Peyer's patch (tissue), 4 donors: ENCODE measurements at regions not wholly inside any gene's neighbourhood (a gene's known extent, or its start where the extent isn't known, plus 50 kb on each side); places are given as distances from the start of the nearest gene placed in this dataset.

Source experiments
- POLR2A ChIP-seq, 2 donors: fragments of 450-650 bp; IDR thresholded peaks; one replicate each; pipeline ENCODE4 v1.5.1; 2017; ENCODE audit warnings: antibody characterized with exemption in 2 of 2, mild to moderate bottlenecking in 2 of 2, moderate library complexity in 2 of 2
- TF ChIP-seq, protein P1 (sequence below), 6 experiments: fragments of 450-650 bp in 4 of 6; fragments of 200-600 bp in 2 of 6; sonication (generic) in 1 of 6; IDR thresholded peaks; one replicate each; pipeline ENCODE4 v1.5.1; 2017 to 2019; ENCODE audit warnings: antibody characterized with exemption in 6 of 6, mild to moderate bottlenecking in 3 of 6, moderate library complexity in 1 of 6

- TF ChIP-seq, protein P1, sequence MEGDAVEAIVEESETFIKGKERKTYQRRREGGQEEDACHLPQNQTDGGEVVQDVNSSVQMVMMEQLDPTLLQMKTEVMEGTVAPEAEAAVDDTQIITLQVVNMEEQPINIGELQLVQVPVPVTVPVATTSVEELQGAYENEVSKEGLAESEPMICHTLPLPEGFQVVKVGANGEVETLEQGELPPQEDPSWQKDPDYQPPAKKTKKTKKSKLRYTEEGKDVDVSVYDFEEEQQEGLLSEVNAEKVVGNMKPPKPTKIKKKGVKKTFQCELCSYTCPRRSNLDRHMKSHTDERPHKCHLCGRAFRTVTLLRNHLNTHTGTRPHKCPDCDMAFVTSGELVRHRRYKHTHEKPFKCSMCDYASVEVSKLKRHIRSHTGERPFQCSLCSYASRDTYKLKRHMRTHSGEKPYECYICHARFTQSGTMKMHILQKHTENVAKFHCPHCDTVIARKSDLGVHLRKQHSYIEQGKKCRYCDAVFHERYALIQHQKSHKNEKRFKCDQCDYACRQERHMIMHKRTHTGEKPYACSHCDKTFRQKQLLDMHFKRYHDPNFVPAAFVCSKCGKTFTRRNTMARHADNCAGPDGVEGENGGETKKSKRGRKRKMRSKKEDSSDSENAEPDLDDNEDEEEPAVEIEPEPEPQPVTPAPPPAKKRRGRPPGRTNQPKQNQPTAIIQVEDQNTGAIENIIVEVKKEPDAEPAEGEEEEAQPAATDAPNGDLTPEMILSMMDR (IDR thresholded peaks at IDR 0.05) = no peak
- no peak for TF ChIP-seq POLR2A (IDR thresholded peaks at IDR 0.05)
Measured at GRCh38 chr22:49133541-49133940, 694.1 kb downstream of the BRD1 start.
